GM13976 (cell line): ENCODE measurements at regions not wholly inside any gene's neighbourhood (a gene's known extent, or its start where the extent isn't known, plus 50 kb on each side); places are given as distances from the start of the nearest gene placed in this dataset.
"Not testable (repeated sequence)": the region's sequence is repeated elsewhere in the genome, so short reads cannot be mapped to it uniquely, and the experiment has no call there.

Source experiments
- DNase-seq: peaks from one replicate; pipeline ENCODE4 v3.0.0; 2012; ENCODE audit warnings: low spot score
- CTCF ChIP-seq: IDR thresholded peaks from 2 replicates; pipeline ENCODE4 v1.5.1; 2012; ENCODE audit warnings: borderline replicate concordance, mild to moderate bottlenecking; ENCODE audit not compliant: insufficient read depth; ENCODE audit errors: extremely low read depth, missing control alignments, control extremely low read depth
- in situ Hi-C: fragments of 300-500 bp; cut with MboI; formaldehyde crosslinking; loops from one replicate; pipeline ENCODE4 v1.12.0; 2022; ENCODE audit warnings: low sequenced_read_pairs, mixed read lengths, inconsistent platforms; ENCODE audit not compliant: unreplicated experiment

- no peak for DNase-seq
- TF ChIP-seq CTCF, result no peak
- in situ Hi-C loops, result no loop called here
These were observed 67.0 kb upstream of the LSAMP start for GRCh38 chr3:116512281-116512680.

DNA sequence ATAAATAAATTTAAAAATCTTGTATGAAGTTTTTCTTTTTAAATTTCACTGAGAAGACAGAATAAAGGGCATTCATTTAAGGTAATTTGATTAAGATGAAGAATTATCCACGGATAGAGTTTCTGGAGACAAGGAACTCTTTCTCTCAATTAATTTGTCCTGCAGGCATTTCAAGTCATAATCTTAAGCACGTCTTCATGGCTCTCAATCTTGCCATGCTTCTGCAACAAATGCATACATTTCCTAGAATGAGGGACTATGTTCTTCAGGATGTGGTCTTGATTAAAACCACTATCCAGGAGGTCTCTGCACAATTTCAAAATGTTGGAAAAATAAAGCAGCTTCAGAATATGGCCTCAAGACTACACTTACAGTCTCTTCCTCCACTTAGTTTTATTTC is 67.6 kb upstream of the LSAMP start:
- in situ Hi-C loops, result no loop called here
- no peak for TF ChIP-seq CTCF

DNA sequence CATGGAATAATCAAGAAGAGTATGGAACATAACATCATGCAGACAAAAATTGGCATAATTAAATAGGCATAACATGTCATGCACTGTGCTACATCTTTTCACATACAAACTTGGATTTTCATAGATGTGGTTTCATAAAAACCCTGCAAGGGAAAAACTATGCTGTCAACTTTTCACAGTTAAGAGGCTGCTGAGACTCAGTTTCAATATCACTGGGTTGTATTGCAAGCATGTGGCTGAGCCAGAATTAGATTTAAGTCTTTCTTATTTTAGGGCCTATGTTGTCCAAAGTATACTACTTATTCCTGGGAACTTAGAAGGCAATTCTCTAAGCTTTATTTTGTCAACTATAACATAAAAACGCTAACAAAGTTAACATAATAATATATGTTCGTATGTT is 70.7 kb upstream of the LSAMP start:
- in situ Hi-C loops, result no loop called here

More for the DNA sequence above, 67.6 kb upstream of the LSAMP start:
- DNase-seq, result no peak

GRCh38 chr3:116517308-116517707 is 72.0 kb upstream of the LSAMP start:
- in situ Hi-C loops, result no loop called here
- DNase-seq, result peak; percentile 21
- peak; percentile 22 for TF ChIP-seq CTCF

More for the DNA sequence above, 70.7 kb upstream of the LSAMP start:
- peak; percentile 5 for DNase-seq
- TF ChIP-seq CTCF, result no peak

DNA sequence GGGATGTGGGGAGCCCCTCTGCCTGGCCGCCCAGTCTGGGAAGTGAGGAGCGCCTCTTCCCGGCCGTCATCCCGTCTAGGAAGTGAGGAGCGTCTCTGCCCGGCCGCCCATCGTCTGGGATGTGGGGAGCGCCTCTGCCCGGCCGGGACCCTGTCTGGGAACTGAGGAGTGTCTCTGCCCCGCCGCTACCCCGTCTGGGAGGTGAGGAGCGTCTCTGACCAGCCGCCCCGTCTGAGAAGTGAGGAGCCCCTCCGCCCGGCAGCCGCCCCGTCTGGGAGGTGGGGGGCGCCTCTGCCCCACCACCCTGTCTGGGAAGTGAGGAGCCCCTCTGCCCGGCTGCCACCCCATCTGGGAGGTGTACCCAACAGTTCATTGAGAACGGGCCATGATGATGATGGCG is 73.8 kb upstream of the LSAMP start:
- DNase-seq, in situ Hi-C loops: not testable (repeated sequence)

DNA sequence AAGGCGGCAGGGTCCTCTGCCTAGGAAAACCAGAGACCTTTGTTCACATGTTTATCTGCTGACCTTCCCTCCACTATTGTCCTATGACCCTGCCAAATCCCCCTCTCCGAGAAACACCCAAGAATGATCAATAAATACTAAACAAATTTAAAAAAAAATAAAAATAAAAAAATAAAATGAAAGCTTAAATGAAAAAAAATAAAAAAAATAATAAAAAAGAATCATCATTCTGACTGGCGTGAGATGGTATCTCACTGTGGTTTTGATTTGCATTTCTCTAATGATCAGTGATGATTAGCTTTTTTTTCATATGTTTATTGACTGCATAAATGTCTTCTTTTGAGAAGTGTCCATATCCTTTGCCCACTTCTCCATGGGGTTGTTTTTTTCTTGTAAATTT is 74.5 kb upstream of the LSAMP start:
- in situ Hi-C loops, DNase-seq: not testable (repeated sequence)

DNA sequence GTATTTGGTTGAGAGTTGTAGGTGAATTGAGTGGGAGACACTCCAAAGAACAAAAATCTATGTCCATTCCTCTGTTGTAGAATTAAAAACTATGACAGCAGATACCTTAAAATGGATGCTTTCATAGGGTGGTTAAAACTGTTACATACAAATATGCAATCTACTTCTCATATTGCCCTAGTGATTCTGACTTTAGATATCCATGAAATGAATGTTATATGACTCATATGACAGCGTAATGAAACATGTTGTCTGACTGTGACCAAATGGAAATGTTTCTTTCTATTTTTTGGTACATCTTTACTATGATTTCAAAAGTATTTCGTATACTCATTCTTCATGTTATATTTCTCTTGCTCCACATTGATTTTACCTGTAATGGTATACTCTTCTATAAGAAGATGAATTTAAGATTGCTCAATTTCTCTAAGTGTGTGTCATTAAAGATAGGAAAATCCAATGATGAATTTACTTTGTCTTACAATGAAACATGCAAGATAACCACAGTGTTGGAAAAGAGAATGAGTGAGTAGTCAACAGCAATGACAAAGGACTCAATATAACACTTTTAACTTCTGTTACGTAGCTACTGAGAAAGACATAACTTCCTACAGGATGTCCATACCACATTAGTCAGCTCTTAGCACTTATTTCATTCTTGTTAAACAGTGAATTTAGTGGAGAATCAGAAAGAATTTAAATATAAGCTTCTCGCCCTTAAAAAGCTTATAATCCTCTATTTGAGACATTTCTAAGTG is 79.3 kb upstream of the LSAMP start:
- no peak for DNase-seq
- no peak for TF ChIP-seq CTCF
- in situ Hi-C loops, result no loop called here

DNA sequence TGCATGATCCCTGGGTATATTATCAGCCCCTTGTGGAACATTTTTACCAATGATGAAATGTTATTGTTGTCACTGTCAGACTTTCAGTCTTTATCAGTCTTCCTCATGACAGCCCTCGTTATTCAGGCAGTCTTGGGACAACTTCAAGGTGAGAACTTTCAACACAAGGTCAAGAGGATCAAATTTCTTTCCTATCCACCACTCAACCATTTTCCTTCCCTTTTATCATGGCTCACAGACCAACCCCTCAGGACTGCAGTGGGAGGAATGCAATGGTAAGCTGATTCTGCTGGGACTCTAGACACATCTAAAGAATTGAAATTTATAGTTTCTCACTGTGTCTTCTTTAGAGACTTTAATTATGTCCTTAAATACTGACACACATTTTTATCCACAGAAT is 107.0 kb upstream of the LSAMP start:
- DNase-seq, result no peak
- in situ Hi-C loops, result no loop called here
- TF ChIP-seq CTCF, result no peak
